Endothelial cell of umbilical vein (primary cell): ENCODE measurements at regions not wholly inside any gene's neighbourhood (a gene's known extent, or its start where the extent isn't known, plus 50 kb on each side); places are given as distances from the start of the nearest gene placed in this dataset.

Experiments
- EZH2 ChIP-seq: IDR thresholded peaks from 2 replicates; pipeline ENCODE4 v1.6.1; 2012; ENCODE audit warnings: borderline replicate concordance, low read depth, mild to moderate bottlenecking, moderate library complexity, low read length, inconsistent platforms; ENCODE audit not compliant: severe bottlenecking
- FOS ChIP-seq: IDR thresholded peaks from 2 replicates; pipeline ENCODE4 v1.6.1; 2011; ENCODE audit warnings: mild to moderate bottlenecking, low read length, moderate library complexity, borderline replicate concordance; ENCODE audit not compliant: insufficient read depth
- POLR2A ChIP-seq: IDR thresholded peaks from 2 replicates; pipeline ENCODE4 v1.6.1; 2012; ENCODE audit warnings: low read depth, mild to moderate bottlenecking, control low read depth, low read length
- POLR2AphosphoS5 ChIP-seq: IDR thresholded peaks from 2 replicates; pipeline ENCODE4 v1.6.1; 2012; ENCODE audit warnings: low read depth, mild to moderate bottlenecking, control low read depth, low read length, moderate library complexity; ENCODE audit not compliant: insufficient read depth
- TF ChIP-seq, protein P1 (sequence below), 2 donors: IDR thresholded peaks; 1 replicate in 1 of 2; 2 replicates in 1 of 2; pipeline ENCODE4 v1.5.1; 2011; ENCODE audit warnings: low read length in 2 of 2, mild to moderate bottlenecking in 2 of 2, moderate library complexity in 2 of 2, control low read depth in 1 of 2, inconsistent platforms in 1 of 2, low read depth in 1 of 2; ENCODE audit not compliant: insufficient read depth in 1 of 2; ENCODE audit errors: extremely low read depth in 1 of 2
- TF ChIP-seq, protein P2 (sequence below): IDR thresholded peaks from 2 replicates; pipeline ENCODE4 v1.6.1; 2011; ENCODE audit not compliant: insufficient read depth, insufficient read length

DNA sequence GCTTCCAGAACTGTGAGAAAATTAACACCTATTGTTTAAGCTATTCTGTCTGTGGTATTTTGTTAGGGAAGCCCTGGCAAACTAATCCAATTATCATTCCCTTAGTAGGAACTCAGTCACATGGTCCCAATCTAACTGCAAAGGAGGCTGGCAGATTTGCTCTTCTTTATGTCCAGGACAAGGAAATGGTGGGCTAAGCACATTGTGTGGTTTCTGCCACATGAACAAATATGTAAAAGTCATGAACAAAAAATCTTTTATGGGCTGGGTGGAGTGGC is 278.6 kb upstream of the RPL38 start:
- TF ChIP-seq, protein P1, sequence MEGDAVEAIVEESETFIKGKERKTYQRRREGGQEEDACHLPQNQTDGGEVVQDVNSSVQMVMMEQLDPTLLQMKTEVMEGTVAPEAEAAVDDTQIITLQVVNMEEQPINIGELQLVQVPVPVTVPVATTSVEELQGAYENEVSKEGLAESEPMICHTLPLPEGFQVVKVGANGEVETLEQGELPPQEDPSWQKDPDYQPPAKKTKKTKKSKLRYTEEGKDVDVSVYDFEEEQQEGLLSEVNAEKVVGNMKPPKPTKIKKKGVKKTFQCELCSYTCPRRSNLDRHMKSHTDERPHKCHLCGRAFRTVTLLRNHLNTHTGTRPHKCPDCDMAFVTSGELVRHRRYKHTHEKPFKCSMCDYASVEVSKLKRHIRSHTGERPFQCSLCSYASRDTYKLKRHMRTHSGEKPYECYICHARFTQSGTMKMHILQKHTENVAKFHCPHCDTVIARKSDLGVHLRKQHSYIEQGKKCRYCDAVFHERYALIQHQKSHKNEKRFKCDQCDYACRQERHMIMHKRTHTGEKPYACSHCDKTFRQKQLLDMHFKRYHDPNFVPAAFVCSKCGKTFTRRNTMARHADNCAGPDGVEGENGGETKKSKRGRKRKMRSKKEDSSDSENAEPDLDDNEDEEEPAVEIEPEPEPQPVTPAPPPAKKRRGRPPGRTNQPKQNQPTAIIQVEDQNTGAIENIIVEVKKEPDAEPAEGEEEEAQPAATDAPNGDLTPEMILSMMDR (IDR thresholded peaks at IDR 0.05; ENCODE audit: extremely low read depth in 1 of 2, insufficient read depth in 1 of 2, low read depth in 1 of 2, low read length in 2 of 2) = no peak
- no peak for TF ChIP-seq POLR2A
- no peak for TF ChIP-seq EZH2
- TF ChIP-seq, protein P2, sequence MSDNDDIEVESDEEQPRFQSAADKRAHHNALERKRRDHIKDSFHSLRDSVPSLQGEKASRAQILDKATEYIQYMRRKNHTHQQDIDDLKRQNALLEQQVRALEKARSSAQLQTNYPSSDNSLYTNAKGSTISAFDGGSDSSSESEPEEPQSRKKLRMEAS = no peak
- TF ChIP-seq POLR2AphosphoS5 = no peak
- TF ChIP-seq FOS = no peak
